ENCODE measurements at regions not wholly inside any gene's neighbourhood (a gene's known extent, or its start where the extent isn't known, plus 50 kb on each side); places are given as distances from the start of the nearest gene placed in this dataset.
A peak's percentile ranks its signal among the peaks of the same experiment; 100 is the strongest.
"Not testable (repeated sequence)": the region's sequence is repeated elsewhere in the genome, so short reads cannot be mapped to it uniquely, and the experiment has no call there.

DNA sequence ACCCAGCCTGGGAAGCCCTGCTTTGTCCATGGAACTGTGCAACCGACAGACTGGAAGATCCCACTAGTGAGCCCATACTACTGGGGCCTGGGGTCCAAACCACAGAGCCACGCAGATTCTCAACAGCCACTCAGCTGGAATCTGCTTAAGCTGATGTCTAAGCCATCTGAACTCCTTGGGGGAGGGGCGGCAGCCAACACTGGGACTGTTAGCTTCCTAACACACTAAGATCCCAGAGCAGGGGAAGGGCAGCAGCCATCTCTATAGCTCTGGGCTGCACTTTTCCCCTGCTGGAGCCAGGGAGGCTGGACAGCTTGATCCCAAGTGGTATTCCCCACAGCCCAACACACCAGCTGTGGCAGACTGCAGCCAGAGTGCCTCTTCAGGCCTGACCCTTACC lies 118.3 kb downstream of the RPRM start:
- no peak overlapping the region for H3K27ac Mint-ChIP-seq
- H3K36me3 Mint-ChIP-seq = no peaks in the 10 kb centered on the region
- no peaks in the 10 kb centered on the region for H3K4me1 Mint-ChIP-seq
- peaks cover 0 to 7% (median 1%) of the 10 kb centered on the region in 3 donors for H3K9me3 Mint-ChIP-seq
- H3K27me3 Mint-ChIP-seq = no peaks in the 10 kb centered on the region
- no peak overlapping the region for H3K4me3 Mint-ChIP-seq

- no peak overlapping the region for H3K27ac Mint-ChIP-seq
- H3K4me1 Mint-ChIP-seq = no peaks in the 10 kb centered on the region
- H3K27me3 Mint-ChIP-seq = no peaks in the 10 kb centered on the region
- H3K9me3 Mint-ChIP-seq = peaks cover 2 to 6% (median 4%) of the 10 kb centered on the region in 3 donors
- no peak overlapping the region for H3K4me3 Mint-ChIP-seq
- H3K36me3 Mint-ChIP-seq = no peaks in the 10 kb centered on the region
Measured at GRCh38 chr2:153354377-153354776, 124.2 kb downstream of the RPRM start.

DNA sequence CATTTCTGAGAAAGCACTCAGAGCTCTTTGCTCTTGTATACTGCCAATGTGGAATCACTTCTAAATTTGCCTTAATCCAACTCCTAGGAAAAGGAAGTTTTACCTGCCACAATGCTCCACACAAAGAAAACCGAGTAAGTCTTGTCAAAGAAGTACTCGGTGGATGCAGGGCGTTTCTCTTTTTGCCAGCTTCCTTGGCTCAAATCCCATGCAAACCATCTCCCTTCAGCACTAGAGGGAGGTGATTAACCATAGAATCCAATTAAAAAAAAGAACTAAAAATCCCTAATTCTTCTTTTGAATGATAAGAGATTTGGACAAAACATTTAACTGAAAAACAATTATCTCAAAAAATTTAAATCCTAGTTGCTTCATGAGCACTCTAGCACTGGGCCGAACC lies 129.0 kb downstream of the RPRM start:
- H3K4me1 Mint-ChIP-seq = no peaks in the 10 kb centered on the region
- no peak overlapping the region for H3K27ac Mint-ChIP-seq
- peaks cover 6 to 9% (median 7%) of the 10 kb centered on the region in 3 donors for H3K9me3 Mint-ChIP-seq
- no peaks in the 10 kb centered on the region for H3K36me3 Mint-ChIP-seq
- peaks cover 2% of the 10 kb centered on the region for H3K27me3 Mint-ChIP-seq
- no peak overlapping the region for H3K4me3 Mint-ChIP-seq

GRCh38 chr2:153347818-153348495 lies 130.6 kb downstream of the RPRM start:
- Mint-ChIP-seq H3K4me1 (no peaks in the 10 kb centered on the region), H3K27me3 (peaks cover 2% of the 10 kb centered on the region), H3K9me3 (peaks cover 6 to 9% (median 7%) of the 10 kb centered on the region in 3 donors), H3K4me3 (no peak overlapping the region), H3K36me3 (no peaks in the 10 kb centered on the region), H3K27ac (no peak overlapping the region)

- Mint-ChIP-seq H3K9me3 (peaks cover 4 to 9% (median 6%) of the 10 kb centered on the region in 3 donors), H3K4me1 (no peaks in the 10 kb centered on the region), H3K36me3 (no peaks in the 10 kb centered on the region), H3K4me3 (no peak overlapping the region), H3K27me3 (no peaks in the 10 kb centered on the region), H3K27ac (no peak overlapping the region)
Measured at GRCh38 chr2:153320879-153321278, 157.7 kb downstream of the RPRM start.

- Mint-ChIP-seq H3K9me3 (peaks cover 0 to 4% (median 2%) of the 10 kb centered on the region in 3 donors), H3K36me3 (no peaks in the 10 kb centered on the region), H3K27ac (no peak overlapping the region), H3K4me1 (no peaks in the 10 kb centered on the region), H3K4me3 (no peak overlapping the region), H3K27me3 (no peaks in the 10 kb centered on the region)
Measured at GRCh38 chr2:153311432-153311831, 167.1 kb downstream of the RPRM start.

DNA sequence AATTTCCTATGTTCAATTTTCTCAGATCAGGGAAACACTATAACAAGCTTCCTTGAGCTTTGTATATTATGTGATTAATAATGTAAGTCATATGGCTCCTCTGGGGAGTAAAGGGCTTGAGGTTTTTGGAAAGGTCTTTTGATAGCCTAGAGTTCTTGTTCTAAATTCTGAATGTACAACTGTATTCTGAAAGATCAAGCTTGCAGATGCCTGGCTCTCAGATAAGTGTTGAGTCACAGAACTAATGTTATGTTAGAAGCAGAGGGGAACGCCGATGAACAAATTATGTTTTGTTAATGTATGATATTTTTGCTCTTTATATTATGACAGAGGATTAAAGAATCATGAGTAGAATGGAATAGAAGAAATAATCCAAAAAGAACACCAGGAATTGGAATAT lies 170.1 kb downstream of the RPRM start:
- Mint-ChIP-seq H3K4me3 (no peak overlapping the region), H3K27me3 (no peaks in the 10 kb centered on the region), H3K9me3 (peaks cover 0 to 6% (median 2%) of the 10 kb centered on the region in 3 donors), H3K27ac (no peak overlapping the region), H3K4me1 (no peaks in the 10 kb centered on the region), H3K36me3 (no peaks in the 10 kb centered on the region)

GRCh38 chr2:153307223-153307622 lies 171.3 kb downstream of the RPRM start:
- Mint-ChIP-seq H3K36me3 (no peaks in the 10 kb centered on the region), H3K27me3 (no peaks in the 10 kb centered on the region), H3K27ac (no peak overlapping the region)

DNA sequence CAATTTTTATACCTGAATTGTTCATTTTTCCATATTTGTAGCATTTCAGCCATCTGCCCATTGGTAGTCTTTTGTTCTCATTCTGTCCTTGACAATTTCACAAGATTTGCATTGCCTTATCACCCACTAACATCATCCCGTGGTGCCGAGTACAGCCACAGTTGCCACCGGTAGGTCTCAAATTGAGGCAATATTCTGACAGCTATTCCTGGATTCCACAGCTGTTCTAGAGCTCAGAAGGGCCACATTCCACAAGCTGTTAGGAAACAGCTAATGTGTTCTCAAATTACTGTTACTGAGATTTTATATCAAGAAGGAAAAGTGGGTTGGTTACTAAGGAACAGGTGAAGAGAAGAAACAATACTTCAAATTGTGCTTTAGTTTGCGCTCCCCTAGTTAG lies 178.8 kb downstream of the RPRM start:
- Mint-ChIP-seq H3K27me3 (no peaks in the 10 kb centered on the region), H3K9me3 (peaks cover 0 to 4% (median 3%) of the 10 kb centered on the region in 3 donors), H3K4me3 (no peak overlapping the region), H3K36me3 (no peaks in the 10 kb centered on the region), H3K27ac (no peak overlapping the region), H3K4me1 (no peaks in the 10 kb centered on the region)

More at GRCh38 chr2:153307223-153307622, 171.3 kb downstream of the RPRM start:
- Mint-ChIP-seq H3K9me3 (peaks cover 0 to 9% (median 3%) of the 10 kb centered on the region in 3 donors), H3K4me3 (no peak overlapping the region), H3K4me1 (no peaks in the 10 kb centered on the region)

DNA sequence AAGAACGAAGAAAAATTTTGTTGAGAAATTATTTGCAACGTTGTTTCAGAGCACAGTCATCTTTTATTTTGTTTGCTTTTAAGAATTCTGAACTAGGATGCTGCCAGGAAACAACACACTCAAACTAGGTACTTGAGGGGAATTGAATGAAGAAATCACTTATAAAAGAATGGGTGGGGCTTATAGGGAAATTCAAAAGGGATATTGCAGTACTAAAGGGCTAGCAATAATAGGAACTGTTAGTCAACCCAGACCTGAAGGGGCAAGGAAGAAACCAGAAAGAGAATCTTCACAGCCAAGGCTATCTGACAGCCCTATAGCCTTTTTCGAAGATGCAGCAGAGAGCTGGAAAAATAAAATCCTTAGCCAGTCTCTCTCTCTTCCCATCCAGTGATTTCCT lies 179.3 kb downstream of the RPRM start:
- Mint-ChIP-seq H3K4me1 (no peaks in the 10 kb centered on the region), H3K4me3 (no peak overlapping the region), H3K27me3 (no peaks in the 10 kb centered on the region), H3K9me3 (peaks cover 0 to 4% (median 3%) of the 10 kb centered on the region in 3 donors), H3K36me3 (no peaks in the 10 kb centered on the region), H3K27ac (no peak overlapping the region)

DNA sequence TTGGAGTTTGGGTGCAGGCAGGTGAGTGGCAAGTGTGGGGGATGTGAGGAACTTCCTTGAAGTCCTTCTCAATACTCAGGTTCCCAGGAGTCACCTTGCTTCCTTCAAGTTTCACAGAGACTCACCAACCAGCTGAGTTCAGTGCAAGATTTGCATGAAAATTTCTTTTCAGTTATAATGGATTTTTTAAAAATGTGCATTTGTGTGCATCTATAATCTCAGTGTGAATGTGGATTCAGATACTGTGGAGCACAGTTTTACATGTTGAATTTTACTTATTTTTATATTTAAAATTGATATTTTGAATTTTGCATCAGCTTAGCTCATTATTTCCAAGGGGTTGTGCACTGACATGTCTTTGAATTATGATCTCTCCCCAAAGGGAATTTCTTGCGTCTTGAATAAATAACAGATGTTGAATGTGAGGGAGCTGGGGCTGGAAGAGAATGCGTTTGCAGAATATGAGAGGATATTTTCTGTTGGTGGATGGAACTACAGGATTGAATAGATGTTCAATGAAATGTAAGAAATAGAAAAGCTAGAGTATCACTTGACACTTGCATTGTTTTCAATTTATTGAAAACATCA lies 184.3 kb downstream of the RPRM start:
- Mint-ChIP-seq H3K9me3 (no peaks in the 10 kb centered on the region), H3K36me3 (no peaks in the 10 kb centered on the region), H3K27me3 (no peaks in the 10 kb centered on the region), H3K4me1 (no peaks in the 10 kb centered on the region), H3K27ac (no peak overlapping the region), H3K4me3 (no peak overlapping the region)

GRCh38 chr2:153291718-153292117 lies 186.8 kb downstream of the RPRM start:
- Mint-ChIP-seq H3K9me3 (peaks cover 0 to 1% (median 0%) of the 10 kb centered on the region in 3 donors), H3K27ac (no peak overlapping the region), H3K4me1 (no peaks in the 10 kb centered on the region), H3K4me3 (no peak overlapping the region), H3K27me3 (no peaks in the 10 kb centered on the region), H3K36me3 (peaks cover 1% of the 10 kb centered on the region)

DNA sequence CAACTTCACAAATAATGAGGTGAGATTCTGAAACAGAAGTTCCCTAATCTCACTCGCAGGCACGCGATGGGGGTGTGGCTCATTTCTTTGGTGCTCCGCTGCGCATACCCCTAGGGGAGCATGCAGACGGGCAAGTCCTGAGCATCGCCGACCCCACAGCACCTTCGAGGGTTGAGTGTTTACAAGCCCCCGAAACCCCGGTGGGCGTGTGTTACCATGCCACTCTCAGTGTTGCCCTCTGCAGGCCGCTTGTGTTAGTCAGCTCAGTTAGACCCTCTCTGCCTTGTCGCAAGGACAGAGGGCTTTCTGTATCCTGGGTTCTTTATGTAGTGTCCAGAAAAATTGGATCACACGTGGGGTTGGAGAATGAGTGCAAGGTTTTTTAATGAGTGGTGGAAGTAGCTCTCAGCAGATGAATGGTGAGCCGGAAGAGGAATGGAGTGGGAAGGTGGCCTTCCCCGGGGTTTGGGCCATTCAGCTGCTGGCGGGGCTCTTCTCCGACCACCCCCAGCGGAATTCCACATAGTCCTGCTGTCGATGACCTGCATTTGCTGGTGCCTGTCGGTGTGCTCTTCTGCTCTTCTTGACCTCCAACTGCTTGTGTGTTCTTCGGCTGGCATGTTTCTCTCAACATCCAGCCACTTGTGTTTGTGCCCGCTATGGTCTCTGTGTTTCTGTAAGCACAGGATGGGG lies 191.3 kb downstream of the RPRM start:
- Mint-ChIP-seq H3K4me3 (peak overlapping the region in 1 of 4 donors; percentile 39), H3K9me3 (peaks cover 0 to 1% (median 0%) of the 10 kb centered on the region in 3 donors), H3K27me3 (no peaks in the 10 kb centered on the region), H3K36me3 (peaks cover 1% of the 10 kb centered on the region), H3K27ac (no peak overlapping the region), H3K4me1 (no peaks in the 10 kb centered on the region)

DNA sequence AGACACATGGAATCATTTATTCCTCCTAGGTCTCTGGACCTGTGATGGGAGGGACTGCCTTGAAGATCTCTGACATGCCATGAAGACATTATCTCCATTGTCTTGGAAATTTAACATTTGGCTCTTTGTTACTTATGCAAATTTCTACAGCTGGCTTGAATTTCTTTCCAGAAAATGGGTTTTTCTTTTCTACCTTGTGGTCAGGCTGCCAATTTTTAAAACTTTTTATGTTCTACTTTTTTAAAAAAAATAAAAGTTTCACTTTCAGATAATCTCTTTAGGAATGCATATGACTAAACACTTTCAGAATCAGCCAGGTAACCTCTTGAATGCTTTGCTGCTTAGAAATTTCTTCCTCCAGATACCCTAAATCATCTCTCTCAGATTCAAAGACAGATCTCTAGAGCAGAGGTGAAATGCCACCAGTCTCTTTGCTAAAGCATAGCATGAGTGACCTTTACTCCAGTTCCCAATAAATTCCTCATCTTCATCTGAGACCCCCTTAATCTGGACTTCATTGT lies 209.6 kb downstream of the RPRM start:
- H3K9me3 Mint-ChIP-seq = peaks cover 3 to 7% (median 4%) of the 10 kb centered on the region in 3 donors
- no peaks in the 10 kb centered on the region for H3K36me3 Mint-ChIP-seq
- H3K4me3 Mint-ChIP-seq = no peak overlapping the region
- no peak overlapping the region for H3K27ac Mint-ChIP-seq
- no peaks in the 10 kb centered on the region for H3K27me3 Mint-ChIP-seq
- peaks cover 0 to 1% (median 0%) of the 10 kb centered on the region in 3 donors for H3K4me1 Mint-ChIP-seq

DNA sequence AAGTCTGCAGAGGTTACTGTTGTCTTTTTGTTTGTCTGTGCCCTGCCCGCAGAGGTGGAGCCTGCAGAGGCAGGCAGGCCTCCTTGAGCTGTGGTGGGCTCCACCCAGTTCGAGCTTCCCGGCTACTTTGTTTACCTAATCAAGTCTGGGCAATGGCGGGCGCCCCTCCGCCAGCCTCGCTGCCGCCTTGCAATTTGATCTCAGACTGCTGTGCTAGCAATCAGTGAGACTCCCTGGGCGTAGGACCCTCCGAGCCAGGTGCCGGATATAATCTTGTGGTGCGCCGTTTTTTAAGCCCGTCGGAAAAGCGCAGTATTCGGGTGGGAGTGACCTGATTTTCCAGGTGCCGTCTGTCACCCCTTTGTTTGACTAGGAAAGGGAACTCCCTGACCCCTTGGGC lies 221.7 kb downstream of the RPRM start:
- not testable (repeated sequence) for H3K4me1 Mint-ChIP-seq, H3K36me3 Mint-ChIP-seq, H3K4me3 Mint-ChIP-seq, H3K27ac Mint-ChIP-seq, H3K27me3 Mint-ChIP-seq
- peaks cover 0 to 14% (median 5%) of the 10 kb centered on the region in 3 donors for H3K9me3 Mint-ChIP-seq
